ENCODE measurements at regions not wholly inside any gene's neighbourhood (a gene's known extent, or its start where the extent isn't known, plus 50 kb on each side); places are given as distances from the start of the nearest gene placed in this dataset.
"Not testable (repeated sequence)": the region's sequence is repeated elsewhere in the genome, so short reads cannot be mapped to it uniquely, and the experiment has no call there.

- Mint-ChIP-seq H3K9me3 (peaks cover 0 to 5% (median under 1%) of the 10 kb centered on the region in 6 donors), H3K4me1 (no peaks in the 10 kb centered on the region), H3K4me3 (no peak overlapping the region), H3K36me3 (no peaks in the 10 kb centered on the region), H3K27me3 (ENCODE audit: low read depth in 3 of 3) (peaks cover 2 to 13% (median 10%) of the 10 kb centered on the region in 3 donors), H3K27ac (no peak overlapping the region)
- DNase-seq = no peak
Measured at GRCh38 chr10:118922226-118922625, 107.3 kb upstream of the NANOS1 start.

DNA sequence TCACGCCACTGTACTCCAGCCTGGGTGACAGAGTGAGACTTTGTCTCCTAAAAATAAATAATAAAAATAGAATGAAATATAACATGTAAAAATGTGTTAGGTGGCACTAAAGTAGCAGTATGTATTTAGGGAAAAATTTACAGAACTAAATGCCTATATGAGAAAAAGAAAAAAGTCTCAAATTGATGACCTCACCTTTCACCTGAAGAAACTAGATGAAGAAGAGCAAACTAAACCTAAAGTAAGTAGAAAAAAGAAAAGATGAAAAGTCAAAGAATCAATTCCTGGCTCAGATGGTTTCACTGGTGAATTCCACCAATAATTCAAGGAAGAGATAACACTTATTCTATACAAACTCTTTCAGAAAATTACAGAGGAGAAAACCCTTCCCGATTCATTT is 106.5 kb upstream of the NANOS1 start:
- no peaks in the 10 kb centered on the region for H3K4me1 Mint-ChIP-seq
- H3K9me3 Mint-ChIP-seq = peaks cover 0 to 5% (median under 1%) of the 10 kb centered on the region in 6 donors
- H3K4me3 Mint-ChIP-seq = no peak overlapping the region
- H3K27ac Mint-ChIP-seq = no peak overlapping the region
- no peak for DNase-seq
- H3K36me3 Mint-ChIP-seq = no peaks in the 10 kb centered on the region
- peaks cover 2 to 9% (median 8%) of the 10 kb centered on the region in 3 donors for H3K27me3 Mint-ChIP-seq (ENCODE audit: low read depth in 3 of 3)

DNA sequence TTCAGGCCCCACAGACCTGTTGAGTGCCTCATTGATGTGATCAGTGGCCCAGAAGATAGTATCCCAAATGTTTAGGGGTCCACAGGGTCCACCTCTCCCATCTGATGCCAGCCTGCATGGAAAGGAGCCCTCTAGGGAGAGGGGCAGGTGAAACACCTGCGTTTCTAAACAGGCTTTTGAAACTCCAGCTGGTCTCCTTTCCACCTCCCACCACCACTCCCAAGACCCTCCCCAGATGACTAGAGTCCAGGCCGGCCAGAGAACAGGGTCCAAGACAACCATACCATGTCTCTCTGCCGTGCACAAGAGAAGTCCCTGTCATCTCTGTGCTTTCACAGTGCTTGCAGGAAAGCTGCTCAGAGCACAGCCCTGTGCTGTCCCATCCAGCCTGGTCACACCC is 105.0 kb upstream of the NANOS1 start:
- Mint-ChIP-seq H3K27ac (no peak overlapping the region), H3K4me3 (no peak overlapping the region), H3K36me3 (no peaks in the 10 kb centered on the region), H3K9me3 (peaks cover 0 to 9% (median 2%) of the 10 kb centered on the region in 6 donors), H3K4me1 (no peaks in the 10 kb centered on the region), H3K27me3 (ENCODE audit: low read depth in 3 of 3) (peaks cover 4 to 9% (median 8%) of the 10 kb centered on the region in 3 donors)
- no peak for DNase-seq

GRCh38 chr10:118925404-118926071 is 104.0 kb upstream of the NANOS1 start:
- H3K9me3 Mint-ChIP-seq = peaks cover 5 to 13% (median 6%) of the 10 kb centered on the region in 6 donors
- H3K4me3 Mint-ChIP-seq = no peak overlapping the region
- H3K4me1 Mint-ChIP-seq = peaks cover 4% of the 10 kb centered on the region in 2 donors
- peaks cover 0 to 2% (median 0%) of the 10 kb centered on the region in 3 donors for H3K36me3 Mint-ChIP-seq
- no peak for DNase-seq
- no peak overlapping the region for H3K27ac Mint-ChIP-seq
- H3K27me3 Mint-ChIP-seq (ENCODE audit: low read depth in 3 of 3) = peaks cover 2 to 8% (median 6%) of the 10 kb centered on the region in 3 donors

GRCh38 chr10:118926072-118926417 is 103.5 kb upstream of the NANOS1 start:
- Mint-ChIP-seq H3K36me3 (peaks cover 0 to 4% (median 0%) of the 10 kb centered on the region in 3 donors), H3K4me1 (peaks cover 7 to 9% of the 10 kb centered on the region in 2 donors), H3K9me3 (peaks cover 8 to 18% (median 11%) of the 10 kb centered on the region in 6 donors), H3K27ac (no peak overlapping the region), H3K27me3 (ENCODE audit: low read depth in 3 of 3) (peaks cover 2 to 8% (median 6%) of the 10 kb centered on the region in 3 donors), H3K4me3 (no peak overlapping the region)
- DNase-seq = no peak

DNA sequence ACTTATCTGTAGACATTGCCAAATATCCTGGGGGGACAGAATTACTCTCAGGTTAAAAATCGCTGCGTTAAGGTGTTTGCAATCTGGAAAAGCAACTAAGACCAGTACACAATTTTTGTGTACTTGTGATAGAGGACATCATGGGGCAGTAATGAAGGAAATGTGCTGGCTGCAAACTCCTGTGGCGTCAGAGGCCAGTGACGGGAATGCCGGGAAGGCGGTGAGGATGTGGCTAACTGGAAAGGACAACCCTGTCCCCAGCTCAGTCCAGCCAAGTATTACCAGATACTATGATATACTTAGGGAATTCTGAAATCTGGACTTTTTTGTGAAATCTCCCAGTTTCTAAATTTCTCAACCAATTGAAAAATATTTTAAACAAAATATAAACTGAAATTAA is 103.1 kb upstream of the NANOS1 start:
- H3K4me3 Mint-ChIP-seq = peak overlapping the region in 1 of 5 donors; percentile 27
- peaks cover 2 to 10% (median 5%) of the 10 kb centered on the region in 3 donors for H3K27me3 Mint-ChIP-seq (ENCODE audit: low read depth in 3 of 3)
- no peak overlapping the region for H3K27ac Mint-ChIP-seq
- peaks cover 7 to 9% of the 10 kb centered on the region in 2 donors for H3K4me1 Mint-ChIP-seq
- peaks cover 0 to 4% (median 0%) of the 10 kb centered on the region in 3 donors for H3K36me3 Mint-ChIP-seq
- H3K9me3 Mint-ChIP-seq = peaks cover 12 to 22% (median 14%) of the 10 kb centered on the region in 6 donors
- DNase-seq = no peak

DNA sequence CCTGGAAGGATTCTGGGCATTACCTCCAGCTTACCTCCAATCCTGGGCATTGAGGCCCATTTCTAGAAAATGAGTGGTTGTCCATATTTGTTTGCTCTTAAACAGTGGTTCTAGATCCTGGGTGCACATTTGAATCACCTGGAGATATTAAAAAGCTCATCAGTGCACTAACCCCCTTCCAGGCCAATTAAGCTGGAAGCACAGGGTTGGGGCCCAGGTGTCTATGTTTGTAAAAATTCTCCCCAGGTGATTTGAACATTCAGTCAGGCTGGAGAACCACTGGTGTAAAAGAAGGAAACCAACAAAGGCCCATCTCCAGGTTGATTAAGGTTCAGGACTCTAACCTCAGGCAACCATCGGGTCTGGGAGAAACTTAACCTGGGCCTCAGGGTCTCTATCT is 102.6 kb upstream of the NANOS1 start:
- Mint-ChIP-seq H3K4me1 (peaks cover 7 to 9% of the 10 kb centered on the region in 2 donors), H3K27me3 (ENCODE audit: low read depth in 3 of 3) (peaks cover under 1 to 11% (median 2%) of the 10 kb centered on the region in 3 donors), H3K4me3 (no peak overlapping the region), H3K27ac (no peak overlapping the region), H3K9me3 (peaks cover 15 to 26% (median 18%) of the 10 kb centered on the region in 6 donors), H3K36me3 (peaks cover 0 to 4% (median 0%) of the 10 kb centered on the region in 3 donors)
- no peak for DNase-seq

- H3K4me1 Mint-ChIP-seq = peaks cover 7 to 9% of the 10 kb centered on the region in 2 donors
- no peak overlapping the region for H3K27ac Mint-ChIP-seq
Measured at GRCh38 chr10:118927321-118927720, 102.2 kb upstream of the NANOS1 start.

GRCh38 chr10:118930614-118931013 is 98.9 kb upstream of the NANOS1 start:
- Mint-ChIP-seq H3K9me3 (peaks cover 18 to 42% (median 27%) of the 10 kb centered on the region in 6 donors), H3K27ac (no peak overlapping the region), H3K4me1 (peaks cover 7 to 9% of the 10 kb centered on the region in 2 donors), H3K36me3 (peaks cover 0 to 7% (median 4%) of the 10 kb centered on the region in 3 donors), H3K27me3 (ENCODE audit: low read depth in 3 of 3) (peaks cover 2 to 14% (median 11%) of the 10 kb centered on the region in 3 donors), H3K4me3 (no peak overlapping the region)
- no peak for DNase-seq

More at GRCh38 chr10:118927321-118927720, 102.2 kb upstream of the NANOS1 start:
- Mint-ChIP-seq H3K9me3 (peaks cover 13 to 30% (median 22%) of the 10 kb centered on the region in 6 donors), H3K27me3 (ENCODE audit: low read depth in 3 of 3) (peaks cover 0 to 11% (median 2%) of the 10 kb centered on the region in 3 donors), H3K4me3 (no peak overlapping the region), H3K36me3 (peaks cover 0 to 4% (median 0%) of the 10 kb centered on the region in 3 donors)
- no peak for DNase-seq

DNA sequence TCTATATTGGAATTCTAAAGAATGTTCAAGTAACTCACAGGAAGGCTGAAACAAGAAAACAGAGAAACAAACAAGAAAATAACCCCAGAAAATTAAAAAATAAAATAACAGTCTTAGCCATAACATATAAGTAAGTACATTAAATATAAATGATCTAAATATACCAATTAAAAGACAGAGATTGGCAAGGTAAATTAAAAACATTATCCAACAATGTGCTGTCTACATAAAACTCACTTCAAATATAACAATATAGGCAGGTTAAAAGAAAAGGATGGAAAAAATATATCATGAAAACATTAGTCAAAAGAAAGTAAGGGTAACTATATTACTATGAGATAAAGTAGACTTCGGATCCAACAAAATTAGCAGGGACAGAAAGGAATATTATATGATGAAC is 98.1 kb upstream of the NANOS1 start:
- H3K36me3 Mint-ChIP-seq = peaks cover 0 to 7% (median 4%) of the 10 kb centered on the region in 3 donors
- peaks cover 7 to 9% of the 10 kb centered on the region in 2 donors for H3K4me1 Mint-ChIP-seq
- no peak overlapping the region for H3K4me3 Mint-ChIP-seq
- peaks cover 18 to 37% (median 27%) of the 10 kb centered on the region in 6 donors for H3K9me3 Mint-ChIP-seq
- H3K27ac Mint-ChIP-seq = no peak overlapping the region
- H3K27me3 Mint-ChIP-seq (ENCODE audit: low read depth in 3 of 3) = peaks cover 2 to 14% (median 11%) of the 10 kb centered on the region in 3 donors
- DNase-seq = no peak

DNA sequence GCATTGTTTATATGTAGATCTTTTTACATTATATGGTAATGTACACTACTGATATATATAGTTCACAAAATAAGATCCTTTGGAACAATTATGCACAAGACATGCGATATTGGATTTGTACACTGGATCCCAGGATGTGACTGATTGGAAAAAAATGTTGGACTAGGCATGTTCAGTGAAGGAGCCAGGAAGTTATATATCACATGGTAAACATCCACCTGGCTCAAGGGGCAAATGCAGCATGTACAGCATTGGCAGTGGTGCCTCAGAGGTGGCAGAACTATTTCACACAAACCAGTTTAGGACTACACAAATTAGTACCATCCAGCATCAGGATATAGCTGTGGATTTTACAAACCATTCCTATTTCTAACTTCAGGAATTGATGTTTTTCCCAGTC is 97.4 kb upstream of the NANOS1 start:
- not testable (repeated sequence) for DNase-seq, H3K4me1 Mint-ChIP-seq, H3K4me3 Mint-ChIP-seq, H3K27ac Mint-ChIP-seq, H3K36me3 Mint-ChIP-seq
- peaks cover 2 to 14% (median 14%) of the 10 kb centered on the region in 3 donors for H3K27me3 Mint-ChIP-seq (ENCODE audit: low read depth in 3 of 3)
- peaks cover 18 to 37% (median 27%) of the 10 kb centered on the region in 6 donors for H3K9me3 Mint-ChIP-seq

- Mint-ChIP-seq H3K4me3 (no peak overlapping the region), H3K4me1 (no peaks in the 10 kb centered on the region), H3K27me3 (ENCODE audit: low read depth in 3 of 3) (peaks cover 3 to 18% (median 9%) of the 10 kb centered on the region in 3 donors), H3K36me3 (peaks cover 0 to 8% (median 3%) of the 10 kb centered on the region in 3 donors), H3K27ac (no peak overlapping the region), H3K9me3 (peaks cover 0 to 12% (median 7%) of the 10 kb centered on the region in 6 donors)
- no peak for DNase-seq
Measured at GRCh38 chr10:118937226-118937625, 92.3 kb upstream of the NANOS1 start.

DNA sequence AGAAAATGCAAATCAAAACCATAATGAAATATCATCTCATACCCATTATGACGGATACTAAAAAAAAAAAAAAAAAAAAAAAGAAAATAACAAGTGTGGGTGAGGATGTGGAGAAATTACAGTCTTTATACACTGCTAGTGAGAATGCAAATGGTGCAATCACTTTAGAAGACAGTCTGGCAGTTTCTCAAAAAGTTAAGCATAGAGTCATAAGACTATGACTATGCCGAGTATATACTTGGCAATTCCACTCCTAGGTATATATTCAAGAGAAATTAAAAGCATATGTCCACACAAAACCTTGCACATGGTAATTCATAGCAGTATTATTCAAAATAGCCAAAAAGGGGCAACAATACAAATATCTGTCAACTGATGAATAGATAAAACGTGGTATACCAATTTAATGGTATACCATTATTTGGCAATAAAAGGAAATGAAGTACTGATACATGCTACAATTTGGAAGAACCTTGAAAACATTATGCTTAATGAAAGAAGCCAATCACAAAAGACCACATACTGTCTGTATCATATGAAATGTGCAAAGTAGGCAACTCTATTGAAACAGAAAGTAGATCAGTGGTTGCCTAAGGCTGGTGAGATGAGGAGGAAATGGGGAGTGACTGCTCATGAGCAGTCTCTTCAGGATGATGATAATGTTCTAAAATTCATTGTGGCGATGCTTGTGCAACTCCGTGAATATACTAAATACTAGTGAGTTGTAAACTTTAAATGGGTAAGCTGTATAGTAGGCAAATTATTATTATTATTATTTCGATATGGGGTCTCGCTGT is 90.1 kb upstream of the NANOS1 start:
- H3K27ac Mint-ChIP-seq = no peak overlapping the region

DNA sequence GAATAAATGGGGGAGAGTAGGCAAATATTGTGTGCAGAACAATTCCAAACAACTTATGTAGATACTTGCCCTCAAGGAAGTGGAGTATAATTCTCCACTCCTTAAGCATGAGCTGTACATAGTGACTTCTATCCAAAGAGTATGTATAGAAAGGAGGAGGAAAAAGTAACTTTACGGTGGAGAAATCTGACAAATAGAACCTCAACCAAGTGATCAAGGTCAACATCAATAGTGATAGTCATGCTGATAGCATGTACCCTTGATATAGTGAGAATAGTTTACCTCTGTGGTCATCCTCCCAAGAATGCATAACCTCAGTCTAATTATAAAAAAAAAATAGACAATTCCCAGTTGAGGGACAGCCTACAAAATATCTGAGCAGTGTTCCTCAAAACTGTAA is 89.1 kb upstream of the NANOS1 start:
- Mint-ChIP-seq H3K27me3 (ENCODE audit: low read depth in 3 of 3) (peaks cover 0 to 11% (median 8%) of the 10 kb centered on the region in 3 donors), H3K36me3 (peaks cover 0 to 4% (median 0%) of the 10 kb centered on the region in 3 donors), H3K4me3 (no peak overlapping the region), H3K4me1 (no peaks in the 10 kb centered on the region), H3K27ac (no peak overlapping the region), H3K9me3 (no peaks in the 10 kb centered on the region)
- no peak for DNase-seq

More for the DNA sequence above, 90.1 kb upstream of the NANOS1 start:
- peaks cover 0 to 4% (median 0%) of the 10 kb centered on the region in 3 donors for H3K36me3 Mint-ChIP-seq
- no peak overlapping the region for H3K4me3 Mint-ChIP-seq
- DNase-seq = no peak
- H3K27me3 Mint-ChIP-seq (ENCODE audit: low read depth in 3 of 3) = peaks cover 4 to 7% (median 4%) of the 10 kb centered on the region in 3 donors
- H3K4me1 Mint-ChIP-seq = no peaks in the 10 kb centered on the region
- peaks cover 0 to 2% (median 0%) of the 10 kb centered on the region in 6 donors for H3K9me3 Mint-ChIP-seq
